ENCODE measurements at regions not wholly inside any gene's neighbourhood (a gene's known extent, or its start where the extent isn't known, plus 50 kb on each side); places are given as distances from the start of the nearest gene placed in this dataset.

DNA sequence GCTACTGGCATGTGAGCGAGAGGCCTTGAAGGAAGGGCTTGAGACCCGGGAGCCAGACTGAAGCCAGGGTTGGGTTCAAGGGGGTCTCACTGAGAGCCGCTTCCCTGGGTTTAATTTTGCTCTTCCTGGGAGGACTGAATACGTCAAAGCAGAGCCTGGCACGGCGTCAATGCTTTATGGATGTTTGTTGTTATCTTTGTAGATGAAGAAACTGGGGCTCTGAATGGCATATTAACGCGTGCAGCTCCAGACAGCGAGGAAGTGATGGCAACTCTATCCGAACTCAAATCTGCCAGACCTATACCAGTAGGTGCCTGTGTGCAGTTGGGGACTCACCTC is 152.8 kb upstream of the PARP11 start:
- TF ChIP-seq, protein P1, sequence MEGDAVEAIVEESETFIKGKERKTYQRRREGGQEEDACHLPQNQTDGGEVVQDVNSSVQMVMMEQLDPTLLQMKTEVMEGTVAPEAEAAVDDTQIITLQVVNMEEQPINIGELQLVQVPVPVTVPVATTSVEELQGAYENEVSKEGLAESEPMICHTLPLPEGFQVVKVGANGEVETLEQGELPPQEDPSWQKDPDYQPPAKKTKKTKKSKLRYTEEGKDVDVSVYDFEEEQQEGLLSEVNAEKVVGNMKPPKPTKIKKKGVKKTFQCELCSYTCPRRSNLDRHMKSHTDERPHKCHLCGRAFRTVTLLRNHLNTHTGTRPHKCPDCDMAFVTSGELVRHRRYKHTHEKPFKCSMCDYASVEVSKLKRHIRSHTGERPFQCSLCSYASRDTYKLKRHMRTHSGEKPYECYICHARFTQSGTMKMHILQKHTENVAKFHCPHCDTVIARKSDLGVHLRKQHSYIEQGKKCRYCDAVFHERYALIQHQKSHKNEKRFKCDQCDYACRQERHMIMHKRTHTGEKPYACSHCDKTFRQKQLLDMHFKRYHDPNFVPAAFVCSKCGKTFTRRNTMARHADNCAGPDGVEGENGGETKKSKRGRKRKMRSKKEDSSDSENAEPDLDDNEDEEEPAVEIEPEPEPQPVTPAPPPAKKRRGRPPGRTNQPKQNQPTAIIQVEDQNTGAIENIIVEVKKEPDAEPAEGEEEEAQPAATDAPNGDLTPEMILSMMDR (conservative IDR thresholded peaks at IDR 0.05) = no peak
- H3K27ac ChIP-seq = no peak overlapping the region

DNA sequence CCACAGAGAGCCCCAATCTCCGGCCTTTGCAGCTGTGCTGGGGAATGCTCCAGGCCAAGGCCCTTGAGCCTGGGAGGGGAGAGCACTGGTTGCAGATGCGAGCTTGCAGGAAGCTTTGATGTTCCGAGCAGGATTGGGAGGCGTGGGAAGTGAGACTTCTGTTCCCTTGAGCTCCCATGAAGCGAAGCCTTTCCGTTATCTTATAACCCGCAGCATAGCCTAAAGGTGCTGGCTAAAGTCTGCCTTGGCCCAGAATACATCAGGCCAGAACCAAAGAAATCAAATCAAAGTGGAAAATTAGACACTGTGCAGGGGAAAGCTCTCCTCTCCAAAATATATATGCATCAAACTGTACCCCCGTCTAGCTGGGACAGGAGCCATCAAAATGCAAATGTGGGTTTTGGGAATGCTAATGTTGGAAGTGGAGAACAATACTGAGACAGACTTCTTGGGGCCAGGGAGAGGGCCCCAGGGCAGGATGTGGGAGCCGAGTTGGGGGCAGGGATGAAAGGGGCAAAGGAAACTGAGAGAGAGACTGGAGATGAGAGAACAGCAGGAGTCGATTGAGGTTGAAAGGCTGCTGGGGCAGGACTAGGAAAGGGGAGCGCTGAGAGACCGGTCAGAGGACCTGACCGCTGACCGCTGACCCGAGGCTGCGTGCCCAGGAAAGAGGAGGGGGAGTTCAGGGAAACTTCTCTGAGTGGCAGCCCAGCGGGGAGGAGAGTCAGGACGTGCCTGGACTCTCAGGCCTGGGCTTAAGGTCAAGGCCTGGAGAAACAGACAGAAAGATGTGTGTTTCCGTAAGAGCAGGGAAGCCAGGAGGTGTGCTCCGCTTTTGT is 152.2 kb upstream of the PARP11 start:
- TF ChIP-seq, protein P1 (conservative IDR thresholded peaks at IDR 0.05) = no peak
- H3K27ac ChIP-seq = no peak overlapping the region

DNA sequence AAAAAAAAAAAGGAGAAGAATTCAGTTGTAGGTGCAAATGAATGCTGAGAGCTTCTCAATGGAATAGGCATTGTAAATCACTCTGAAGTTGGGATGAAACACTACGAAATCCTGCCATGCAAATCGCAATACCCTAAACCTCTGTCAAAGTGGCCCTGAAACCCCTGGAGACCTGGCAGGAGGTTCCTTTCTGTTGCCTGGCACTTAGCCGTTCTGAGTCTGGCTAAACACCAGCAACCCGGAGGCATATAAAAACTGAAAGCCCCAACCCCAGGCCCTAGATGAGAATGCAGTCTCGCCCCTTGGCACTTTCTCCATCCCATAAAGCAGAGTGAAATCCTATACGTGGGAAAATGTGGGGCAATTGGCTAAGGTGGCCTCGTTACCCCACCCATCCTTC is 151.5 kb upstream of the PARP11 start:
- no peak overlapping the region for H3K27ac ChIP-seq
- TF ChIP-seq, protein P1 (conservative IDR thresholded peaks at IDR 0.05) = no peak

GRCh38 chr12:4015225-4016091 is 142.3 kb upstream of the PARP11 start:
- TF ChIP-seq, protein P1 (conservative IDR thresholded peaks at IDR 0.05) = no peak
- no peak overlapping the region for H3K27ac ChIP-seq

DNA sequence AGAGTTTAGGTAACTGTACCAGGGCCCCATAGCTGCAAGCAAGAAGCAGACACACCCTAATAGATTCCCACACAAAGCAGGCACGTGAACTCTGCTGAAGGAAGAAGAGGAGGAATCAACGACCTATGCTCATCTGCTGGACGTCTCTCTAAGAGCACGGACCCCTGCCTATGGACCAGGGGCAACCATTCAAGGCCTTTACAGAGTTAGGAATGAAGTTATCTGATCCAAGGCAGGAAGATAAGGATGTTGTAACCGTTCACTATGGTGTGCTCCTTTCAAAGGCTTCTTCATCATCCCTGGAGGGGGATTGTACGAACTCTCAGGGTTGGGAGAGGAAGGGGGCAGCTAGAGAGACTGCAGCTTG is 141.6 kb upstream of the PARP11 start:
- TF ChIP-seq, protein P1 (conservative IDR thresholded peaks at IDR 0.05) = no peak
- no peak overlapping the region for H3K27ac ChIP-seq

DNA sequence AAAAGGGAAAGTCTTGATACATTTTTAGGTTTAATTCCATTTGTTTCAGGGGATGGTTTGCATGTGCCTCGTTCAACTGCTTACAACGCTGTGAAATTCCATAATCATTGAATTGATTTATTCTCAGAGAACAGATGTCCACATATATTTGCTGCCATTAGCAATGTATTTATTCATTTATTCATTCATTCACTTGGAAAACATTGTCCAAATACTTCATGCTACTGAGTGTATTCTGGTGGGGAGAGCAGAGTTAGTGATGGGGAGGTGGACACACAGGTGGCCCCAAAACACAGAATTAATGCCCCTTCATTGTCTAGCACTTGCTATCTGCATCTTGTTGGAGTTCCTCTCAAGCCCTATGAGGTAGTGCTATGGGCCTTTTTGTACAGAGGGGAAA is 141.2 kb upstream of the PARP11 start:
- TF ChIP-seq, protein P1 (conservative IDR thresholded peaks at IDR 0.05) = no peak
- no peak overlapping the region for H3K27ac ChIP-seq
